Left colon (tissue), 2 donors: ENCODE measurements at regions not wholly inside any gene's neighbourhood (a gene's known extent, or its start where the extent isn't known, plus 50 kb on each side); places are given as distances from the start of the nearest gene placed in this dataset.

ENCODE experiments used
- ATAC-seq: fragments of 200-7000 bp; cut with Tn5 transposase; one replicate; pipeline ENCODE4 v1.9.1; 2020; ENCODE audit warnings: mild to moderate bottlenecking, moderate library complexity
- DNase-seq, 2 donors: peaks; one replicate each; pipeline ENCODE4 v3.0.0-alpha.2; 2020
- intact Hi-C, 2 donors: fragments of 100-400 bp; cut with DNase I in 1 of 2; cut with micrococcal nuclease in 1 of 2; formaldehyde crosslinking; loops; one replicate each; pipeline versions ENCODE4 v1.11.2 to v1.14.0; 2022; cut with DNase I, micrococcal nuclease
- donor health status: DM: no; HTN: no; CAD: no.
- donor health status: DM: yes; HTN: yes; CAD: no.

GRCh38 chr5:61261136-61261535 lies 70.9 kb upstream of the ZSWIM6 start:
- no peak for DNase-seq
- no peak for ATAC-seq
- intact Hi-C loops, result no loop called here

- intact Hi-C loops, result no loop called here
- ATAC-seq, result peak; percentile 31
- DNase-seq, result no peak
Measured at GRCh38 chr5:61262080-61262479, 70.0 kb upstream of the ZSWIM6 start.

- ATAC-seq, result no peak
- DNase-seq, result no peak
- intact Hi-C loops, result no loop called here
Measured at GRCh38 chr5:61263072-61263471, 69.0 kb upstream of the ZSWIM6 start.

GRCh38 chr5:61263561-61264272 lies 68.3 kb upstream of the ZSWIM6 start:
- ATAC-seq, result no peak
- intact Hi-C loops, result no loop called here
- DNase-seq, result no peak

GRCh38 chr5:61264273-61264661 lies 67.8 kb upstream of the ZSWIM6 start:
- ATAC-seq (no peak), DNase-seq (no peak)
- intact Hi-C loops, result no loop called here

GRCh38 chr5:61267116-61267515 lies 64.9 kb upstream of the ZSWIM6 start:
- intact Hi-C loops, result no loop called here
- ATAC-seq, result no peak
- DNase-seq, result no peak

GRCh38 chr5:61268871-61269270 lies 63.2 kb upstream of the ZSWIM6 start:
- intact Hi-C loops, result no loop called here
- DNase-seq (no peak), ATAC-seq (no peak)

- no peak for ATAC-seq
- intact Hi-C loops, result no loop called here
- no peak for DNase-seq
Measured at GRCh38 chr5:61270510-61271165, 61.4 kb upstream of the ZSWIM6 start.

GRCh38 chr5:61272688-61273087 lies 59.4 kb upstream of the ZSWIM6 start:
- intact Hi-C loops, result no loop called here
- ATAC-seq (no peak), DNase-seq (no peak)

- intact Hi-C loops, result no loop called here
- no peak for ATAC-seq
- no peak for DNase-seq
Measured at GRCh38 chr5:61273279-61273975, 58.6 kb upstream of the ZSWIM6 start.

- intact Hi-C loops, result no loop called here
- DNase-seq (no peak), ATAC-seq (no peak)
Measured at GRCh38 chr5:61274511-61274911, 57.5 kb upstream of the ZSWIM6 start.

GRCh38 chr5:61275841-61276240 lies 56.2 kb upstream of the ZSWIM6 start:
- intact Hi-C loops, result no loop called here
- DNase-seq (peak; percentile 35 to 54), ATAC-seq (no peak)

- DNase-seq, result no peak
- intact Hi-C loops, result no loop called here
- ATAC-seq, result peak; percentile 42
Measured at GRCh38 chr5:61277190-61277589, 54.9 kb upstream of the ZSWIM6 start.

GRCh38 chr5:61277781-61278180 lies 54.3 kb upstream of the ZSWIM6 start:
- DNase-seq (no peak), ATAC-seq (no peak)
- intact Hi-C loops, result no loop called here

- ATAC-seq, result no peak
- intact Hi-C loops, result no loop called here
Measured at GRCh38 chr5:61279725-61280124, 52.3 kb upstream of the ZSWIM6 start.

GRCh38 chr5:61280205-61280604 lies 51.9 kb upstream of the ZSWIM6 start:
- no peak for DNase-seq
- intact Hi-C loops, result no loop called here
- ATAC-seq, result peak; percentile 86

More at GRCh38 chr5:61279725-61280124, 52.3 kb upstream of the ZSWIM6 start:
- DNase-seq, result no peak

- peak; percentile 55 for ATAC-seq
- peak; percentile 55 to 56 for DNase-seq
Measured at GRCh38 chr5:61280761-61281427, 51.2 kb upstream of the ZSWIM6 start.

GRCh38 chr5:61281686-61282085 lies 50.4 kb upstream of the ZSWIM6 start:
- intact Hi-C loops, result no loop called here
- ATAC-seq, result no peak
- DNase-seq, result no peak

More at GRCh38 chr5:61280761-61281427, 51.2 kb upstream of the ZSWIM6 start:
- intact Hi-C loops, result no loop called here
